T47D (cell line): ENCODE measurements at regions not wholly inside any gene's neighbourhood (a gene's known extent, or its start where the extent isn't known, plus 50 kb on each side); places are given as distances from the start of the nearest gene placed in this dataset.

ENCODE experiments used
- DNase-seq, 2 experiments: peaks; one replicate each; pipeline versions ENCODE4 v3.0.0 to v3.0.0-alpha.2; 2011 to 2012; ENCODE audit warnings: low read depth in 1 of 2, low spot score in 1 of 2
- JUND ChIP-seq: IDR thresholded peaks from 2 replicates; pipeline ENCODE4 v1.6.1; 2012; ENCODE audit warnings: low read depth
- in situ Hi-C: cut with HindIII; loops from 2 replicates; pipeline ENCODE4 v1.10.0; 2016; ENCODE audit warnings: low sequenced_read_pairs, low pct_unique_long_range_greater_than_20kb

DNA sequence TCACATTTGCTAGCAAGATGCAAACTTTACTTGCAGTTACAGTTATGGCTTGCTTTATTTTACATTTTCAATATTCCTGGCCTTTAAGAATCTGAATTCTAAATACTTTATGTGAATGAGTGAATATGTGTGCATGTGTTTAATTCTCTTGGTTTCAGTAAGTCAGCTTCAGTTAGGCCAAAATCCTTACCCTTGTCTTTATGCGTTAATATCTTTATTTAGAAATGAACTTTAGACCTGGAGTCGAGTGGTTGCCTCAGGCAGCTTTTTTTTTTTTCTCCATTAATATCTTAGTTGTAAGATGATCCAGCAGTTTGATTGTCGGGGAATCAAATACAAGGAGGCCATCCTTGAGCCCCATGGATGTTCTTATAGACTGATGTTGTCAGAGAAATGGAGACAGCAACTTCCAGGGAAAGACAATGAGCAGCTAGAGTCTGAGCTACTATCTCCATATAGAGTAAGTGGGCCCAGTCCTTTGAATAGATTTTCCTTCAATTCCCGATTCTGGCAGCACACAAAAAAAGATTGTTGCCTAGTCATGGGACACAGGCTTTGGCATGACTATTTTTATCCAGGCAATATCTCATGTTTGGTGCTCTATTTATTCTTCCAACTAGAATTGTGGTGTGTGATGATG is 398.0 kb downstream of the DHX35 start:
- in situ Hi-C loops = no loop called here
- no peak for TF ChIP-seq JUND
- DNase-seq = no peak

DNA sequence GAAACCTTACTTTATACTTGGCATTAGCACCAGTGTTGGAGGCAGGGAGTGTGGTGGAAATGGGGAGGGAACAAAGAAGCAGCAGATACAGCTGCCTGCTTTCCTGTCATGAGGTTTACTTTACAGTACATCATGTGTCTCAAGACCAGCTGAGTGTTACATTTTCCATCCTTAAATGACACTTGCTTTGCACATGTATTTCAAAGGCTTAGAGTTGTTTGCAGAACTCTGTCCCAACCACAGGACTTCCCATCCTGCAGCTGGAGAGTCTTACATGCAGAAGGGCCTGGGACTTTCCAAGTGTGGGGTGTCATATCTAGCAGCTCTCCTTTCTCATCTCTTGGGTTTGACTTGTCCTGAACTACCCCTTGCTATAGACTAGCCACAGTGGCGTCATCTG is 395.9 kb downstream of the DHX35 start:
- TF ChIP-seq JUND = no peak
- in situ Hi-C loops = no loop called here
- DNase-seq = no peak

DNA sequence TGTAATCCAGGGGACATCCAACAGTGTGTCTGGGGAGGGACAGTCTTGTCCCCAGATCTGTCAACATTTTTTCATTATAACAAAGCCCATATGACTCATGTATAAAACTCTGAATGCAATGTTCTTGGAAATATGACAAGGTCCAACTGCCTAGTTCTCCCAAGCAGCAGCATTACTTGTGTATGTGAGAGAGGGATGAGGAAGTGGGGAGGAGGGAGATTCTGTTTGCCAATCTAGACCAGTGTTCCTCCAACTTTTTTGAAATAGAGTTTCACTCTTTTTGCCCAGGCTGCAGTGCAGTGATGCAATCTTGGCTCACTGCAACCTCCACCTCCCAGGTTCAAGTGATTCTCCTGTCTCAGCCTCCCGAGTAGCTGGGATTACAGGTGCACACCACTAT is 394.8 kb downstream of the DHX35 start:
- no peak for DNase-seq
- no peak for TF ChIP-seq JUND
- in situ Hi-C loops = no loop called here

DNA sequence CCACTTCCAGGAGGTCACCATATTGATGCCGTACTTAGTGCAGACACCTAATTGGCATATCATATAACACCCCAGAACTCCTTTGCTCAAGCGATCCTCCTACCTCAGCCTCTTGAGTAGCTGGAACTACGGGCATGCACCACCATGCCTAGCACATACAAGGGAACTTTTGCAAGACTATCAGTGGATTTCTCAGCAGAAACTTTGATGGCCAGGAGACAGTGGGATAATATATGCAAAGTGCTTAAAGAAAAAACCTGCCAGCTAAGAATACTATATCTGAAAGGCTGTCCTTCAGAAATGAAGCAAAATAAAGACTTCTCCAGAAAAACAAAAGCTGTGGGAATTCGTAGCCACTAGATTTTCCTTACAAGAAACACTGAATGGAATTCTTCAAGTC is 387.1 kb downstream of the DHX35 start:
- no peak for TF ChIP-seq JUND
- in situ Hi-C loops = no loop called here
- no peak for DNase-seq

DNA sequence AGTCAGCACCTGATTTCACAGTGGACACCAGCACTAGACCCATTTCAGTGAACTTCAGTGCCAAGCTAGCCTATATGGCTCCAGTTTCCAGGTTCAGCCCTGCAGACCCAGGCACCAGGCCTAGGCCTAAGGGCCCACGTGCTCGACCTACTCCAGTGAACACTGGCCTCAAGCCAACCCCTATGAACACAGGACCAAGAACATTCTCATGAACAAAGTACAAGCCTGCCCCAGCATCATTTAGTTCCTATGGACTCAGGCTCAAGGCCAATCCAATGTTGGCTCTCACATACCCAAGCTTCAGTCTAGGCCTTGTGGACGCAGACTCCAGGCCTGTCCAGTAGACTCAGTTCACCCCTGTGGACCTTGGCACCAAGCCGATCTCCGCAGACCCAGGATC is 385.5 kb downstream of the DHX35 start:
- no peak for DNase-seq
- TF ChIP-seq JUND = no peak
- in situ Hi-C loops = no loop called here

GRCh38 chr20:39342463-39342862 is 380.3 kb downstream of the DHX35 start:
- no peak for DNase-seq
- in situ Hi-C loops = no loop called here
- TF ChIP-seq JUND = no peak

DNA sequence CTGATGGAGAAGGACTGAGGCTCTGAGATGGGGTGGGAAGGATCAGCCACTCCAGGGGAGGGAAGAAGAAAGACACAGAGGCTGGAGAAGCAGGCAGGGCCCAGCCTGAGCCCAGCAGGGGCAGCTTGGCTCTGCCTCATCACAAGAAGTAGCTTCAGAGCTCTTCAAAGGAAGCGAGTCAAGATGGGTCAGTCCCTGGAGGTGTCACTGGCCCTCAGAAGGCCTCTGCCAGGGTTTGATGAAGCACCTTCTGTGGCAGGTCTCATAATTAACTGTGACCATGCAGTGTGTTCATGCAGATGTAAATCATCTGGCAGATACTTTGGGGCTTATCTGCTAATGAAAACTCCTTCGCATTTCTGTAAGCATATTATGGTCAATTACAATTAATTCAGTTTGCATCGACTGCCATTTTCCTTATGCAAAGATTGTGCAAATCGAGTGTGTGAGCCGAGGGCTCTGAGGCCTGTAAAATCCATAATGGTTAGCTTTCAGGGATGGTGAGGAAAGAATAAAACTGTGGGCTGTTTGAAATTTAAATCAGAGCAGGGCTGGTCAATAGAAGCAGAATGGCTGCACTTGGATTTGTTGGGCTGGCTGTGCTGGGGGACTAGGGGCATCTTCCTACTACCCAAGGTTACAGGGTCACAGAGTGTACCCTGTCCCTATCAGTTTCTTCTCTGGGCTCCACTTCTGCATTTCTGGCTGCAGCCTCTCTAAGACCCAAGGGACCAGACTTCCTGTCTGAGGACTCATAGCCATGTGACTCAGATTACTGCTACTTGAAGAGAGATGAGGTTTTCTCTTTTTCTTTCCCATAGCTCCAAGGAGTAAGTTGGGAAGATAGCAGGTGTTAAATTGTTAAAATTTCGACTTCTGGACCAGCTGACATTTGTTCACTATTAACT is 376.6 kb downstream of the DHX35 start:
- DNase-seq = no peak
- in situ Hi-C loops = no loop called here
- no peak for TF ChIP-seq JUND

- in situ Hi-C loops = no loop called here
- no peak for DNase-seq
- no peak for TF ChIP-seq JUND
Observed at GRCh38 chr20:39333211-39333610, 371.1 kb downstream of the DHX35 start.

GRCh38 chr20:39328347-39328746 is 366.2 kb downstream of the DHX35 start:
- DNase-seq = no peak
- in situ Hi-C loops = no loop called here
- no peak for TF ChIP-seq JUND

DNA sequence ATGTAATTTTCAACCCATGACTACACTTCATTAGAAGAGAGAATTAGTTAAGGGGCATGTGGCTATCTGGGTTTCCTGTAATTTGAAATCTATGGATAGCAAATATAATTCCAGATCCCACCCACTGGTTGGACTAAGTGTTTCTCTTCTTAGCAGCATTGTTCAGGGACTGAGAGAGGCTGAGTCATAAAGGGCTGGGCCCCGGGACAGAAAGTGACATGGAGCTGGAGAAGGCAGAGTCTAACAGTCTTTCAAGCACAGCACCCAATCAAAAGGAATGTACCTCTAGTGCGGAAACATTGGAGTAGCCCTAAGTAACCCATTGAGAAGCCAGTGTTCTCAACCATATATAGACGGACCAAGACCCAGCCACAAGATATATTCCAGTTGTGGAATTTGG is 363.9 kb downstream of the DHX35 start:
- in situ Hi-C loops = no loop called here
- TF ChIP-seq JUND = no peak
- DNase-seq = no peak

GRCh38 chr20:39318911-39319310 is 356.8 kb downstream of the DHX35 start:
- TF ChIP-seq JUND = no peak
- no peak for DNase-seq
- in situ Hi-C loops = no loop called here

DNA sequence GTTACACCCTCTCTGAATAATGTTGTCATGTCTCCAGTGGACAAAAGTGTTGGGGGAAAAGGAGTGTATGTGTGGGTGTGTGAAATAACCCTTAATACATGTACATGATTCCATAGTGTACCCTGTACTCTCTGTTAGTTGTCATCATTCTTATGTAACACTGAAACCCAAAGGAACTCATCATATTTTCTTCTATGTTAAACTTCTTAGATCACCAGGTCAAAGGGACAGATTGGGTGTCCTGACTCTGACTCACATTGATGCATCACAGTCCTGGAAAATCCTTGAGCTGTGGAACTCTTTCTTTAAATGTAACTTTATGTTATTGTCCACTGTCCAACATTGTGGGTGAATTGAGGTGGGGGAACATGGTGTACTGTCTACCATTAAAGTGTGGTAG is 350.5 kb downstream of the DHX35 start:
- no peak for TF ChIP-seq JUND
- in situ Hi-C loops = no loop called here
- no peak for DNase-seq

DNA sequence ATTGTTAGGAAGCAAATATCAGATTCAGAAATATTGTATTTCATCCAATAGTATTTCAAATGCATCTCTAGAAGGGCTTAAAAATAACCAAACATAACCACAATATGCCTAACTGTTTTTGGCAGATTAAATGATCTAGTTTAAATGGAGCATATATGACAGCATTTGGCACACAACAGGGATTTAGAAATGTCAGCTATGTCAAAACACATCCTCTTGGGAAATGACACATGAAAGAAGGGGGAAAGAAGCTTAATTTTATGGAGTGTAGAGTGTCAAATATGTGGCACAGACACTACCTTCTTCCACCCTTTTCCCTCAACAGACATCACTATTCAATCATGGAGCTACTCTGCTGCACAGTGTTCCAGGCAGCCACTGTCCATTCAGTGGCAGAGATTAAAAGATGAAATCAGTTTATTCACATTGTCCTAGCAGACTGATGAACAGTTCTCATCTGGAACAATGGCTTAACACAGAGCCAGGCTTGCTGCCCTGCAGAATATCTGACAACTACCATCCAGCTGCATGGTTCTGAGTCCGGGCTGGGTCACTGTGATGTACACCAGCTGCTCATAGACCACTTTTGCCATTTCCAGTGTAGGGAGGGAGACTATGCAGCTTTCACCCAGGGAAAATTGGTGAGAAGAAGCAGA is 349.8 kb downstream of the DHX35 start:
- no peak for DNase-seq
- TF ChIP-seq JUND = no peak
- in situ Hi-C loops = no loop called here
